HG03025 (cell line): ENCODE measurements at regions not wholly inside any gene's neighbourhood (a gene's known extent, or its start where the extent isn't known, plus 50 kb on each side); places are given as distances from the start of the nearest gene placed in this dataset.

Experiments
- ATAC-seq: cut with Tn5 transposase; IDR thresholded peaks from one replicate; pipeline ENCODE4 v1.9.1; 2021; ENCODE audit warnings: mild to moderate bottlenecking, moderate library complexity; ENCODE audit not compliant: unreplicated experiment, low FRiP score

DNA sequence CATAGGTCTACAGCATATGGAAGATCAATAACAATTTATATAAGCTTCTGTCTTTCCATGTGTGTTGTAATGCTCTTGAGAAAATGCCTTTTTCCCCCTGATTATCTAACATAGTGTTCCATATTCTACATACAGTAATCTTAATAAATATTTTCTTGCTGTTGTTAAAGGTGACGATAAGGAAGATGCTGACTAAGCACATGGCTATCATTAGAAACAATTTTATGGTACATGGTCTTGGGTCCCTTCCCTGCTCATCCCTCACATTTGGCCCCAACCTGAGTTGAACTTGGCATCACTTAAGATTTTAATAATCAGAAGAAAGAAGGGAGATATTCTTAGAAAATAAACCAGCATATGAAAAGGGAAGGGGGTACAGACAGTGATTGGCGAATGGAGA is 382.1 kb upstream of the CDH20 start:
- ATAC-seq: no peak

DNA sequence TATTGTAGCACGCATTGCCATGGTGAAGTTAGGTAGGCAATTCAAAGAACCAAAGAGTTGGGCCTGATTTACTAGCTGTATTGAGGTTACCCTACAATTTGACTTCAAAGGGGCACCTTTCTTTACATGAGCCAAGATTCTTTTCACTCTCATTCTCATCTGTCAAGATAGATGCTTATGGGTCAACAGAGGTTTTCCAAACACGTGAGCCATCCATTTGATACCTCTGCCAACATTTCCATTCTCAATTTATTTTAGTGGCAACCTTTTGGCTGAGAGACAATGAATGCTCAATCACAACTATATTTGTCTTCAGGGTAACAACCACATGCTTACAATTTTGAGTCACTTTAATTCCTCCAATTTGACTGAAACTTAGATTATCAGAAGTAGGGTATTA is 370.6 kb upstream of the CDH20 start:
- no peak for ATAC-seq

DNA sequence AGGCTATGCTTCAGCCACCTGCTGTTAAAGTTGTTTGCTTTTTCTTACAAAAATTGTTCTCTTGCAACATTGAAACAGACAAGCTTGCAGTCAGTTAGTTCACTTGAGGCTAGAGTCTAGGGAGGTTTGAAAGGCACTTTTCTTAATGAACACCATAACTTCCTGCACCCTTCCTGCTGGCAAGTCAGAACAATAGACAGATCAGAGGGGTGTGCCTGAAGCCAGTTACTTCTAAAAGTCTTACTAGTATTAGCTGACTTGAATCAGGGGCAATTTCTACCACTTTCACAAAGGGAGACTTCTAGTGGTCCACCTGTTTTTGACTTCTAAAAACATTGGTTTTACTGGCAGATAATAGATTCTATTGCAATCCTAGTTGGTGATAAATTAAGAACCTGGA is 367.4 kb upstream of the CDH20 start:
- no peak for ATAC-seq

DNA sequence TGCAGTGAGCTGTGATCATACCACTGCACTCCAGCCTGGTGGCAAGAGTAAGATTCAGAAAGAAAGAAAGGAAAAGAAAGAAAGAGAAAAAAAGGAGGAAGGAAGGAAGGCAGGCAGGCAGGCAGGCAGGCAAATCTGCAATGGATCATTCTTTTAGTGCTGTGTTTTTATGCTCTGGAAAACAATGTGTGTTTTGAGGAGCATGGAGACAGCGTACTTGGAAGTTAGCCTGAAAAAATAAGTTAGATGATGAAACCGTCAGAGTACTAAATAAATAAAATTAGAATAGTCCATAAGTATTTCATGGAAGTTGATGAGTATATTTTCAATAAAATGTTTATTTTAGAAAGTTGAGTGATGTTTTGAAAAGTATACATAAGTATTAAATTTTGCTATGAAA is 366.4 kb upstream of the CDH20 start:
- no peak for ATAC-seq

DNA sequence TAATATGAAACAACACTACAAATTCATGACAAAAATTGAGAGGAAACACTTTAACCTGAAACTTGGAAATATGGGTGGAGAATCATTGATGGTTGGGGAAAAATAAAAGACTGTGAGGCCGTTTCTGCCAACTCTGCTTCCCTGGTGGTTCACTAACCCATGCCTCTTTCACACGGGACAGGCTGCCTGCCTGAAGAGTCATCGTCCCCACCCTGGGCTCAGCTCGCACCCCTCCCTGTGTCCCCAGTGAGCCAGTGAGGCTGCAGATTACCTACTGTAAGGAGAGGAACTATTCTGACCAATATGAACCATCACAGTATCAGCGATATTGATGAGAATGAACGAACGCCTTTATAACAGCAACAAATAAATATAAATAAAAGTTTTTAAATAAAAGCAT is 357.8 kb upstream of the CDH20 start:
- no peak for ATAC-seq

DNA sequence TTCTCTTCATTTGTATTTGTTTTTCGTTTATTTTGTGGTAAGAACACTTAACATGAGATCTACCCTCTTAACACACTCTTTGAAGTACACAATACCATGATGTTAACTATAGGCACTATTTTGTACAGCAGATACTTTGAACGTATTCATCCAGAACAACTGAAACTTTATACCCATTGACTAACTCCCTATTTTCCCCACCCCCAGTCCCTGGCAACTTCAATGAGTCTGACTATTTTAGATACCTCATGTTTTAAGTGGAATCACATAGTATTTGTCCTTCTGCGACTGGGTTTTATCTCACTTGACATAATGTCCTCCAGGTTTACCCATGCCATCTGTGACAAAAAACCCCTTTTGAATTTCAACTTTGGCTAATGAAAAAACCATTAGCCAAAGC is 356.3 kb upstream of the CDH20 start:
- no peak for ATAC-seq

DNA sequence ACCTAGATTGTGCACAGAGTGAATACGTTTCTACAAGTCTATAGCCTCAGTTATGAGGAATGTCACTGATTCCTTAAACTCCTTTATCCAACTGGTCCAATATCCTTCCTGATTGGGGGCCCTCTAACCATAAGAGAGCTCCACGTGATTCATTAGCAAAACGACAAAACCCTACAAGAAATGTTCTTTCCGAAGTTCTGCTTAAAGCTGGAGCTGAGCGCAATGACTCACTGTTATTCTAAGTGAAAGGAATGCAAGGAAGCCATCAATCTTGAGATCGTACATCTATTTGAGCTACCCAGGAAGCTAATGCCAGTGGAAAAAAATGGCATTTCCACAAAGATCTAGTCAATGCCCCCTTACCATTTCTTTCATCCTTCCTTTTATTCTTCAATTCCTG is 354.9 kb upstream of the CDH20 start:
- no peak for ATAC-seq

DNA sequence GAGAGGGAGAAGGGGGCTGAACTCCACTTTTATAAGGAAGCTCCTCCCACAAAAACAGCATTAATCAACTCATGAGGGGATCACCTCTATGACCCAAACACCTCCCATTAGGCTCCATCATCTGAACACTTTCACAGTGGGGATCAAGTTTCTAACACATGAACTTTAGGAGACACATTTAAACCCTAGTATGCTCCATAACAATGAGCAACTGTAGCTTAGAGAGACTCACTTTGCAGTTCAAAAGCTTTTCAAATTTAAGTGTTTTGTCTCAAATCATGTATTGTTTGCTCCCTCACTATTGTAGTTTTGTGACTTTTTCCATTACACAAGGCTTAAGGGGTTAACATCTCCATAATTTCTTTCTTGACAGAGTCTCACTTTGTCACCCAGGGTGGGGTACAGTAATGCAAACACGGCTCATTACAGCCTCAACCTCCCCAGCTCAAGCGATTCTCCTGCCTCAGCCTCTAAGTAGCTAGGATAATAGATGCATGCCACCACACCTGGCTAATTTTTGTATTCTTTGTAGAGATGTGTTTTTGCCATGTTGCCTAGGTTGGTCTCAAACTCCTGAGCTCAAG is 352.7 kb upstream of the CDH20 start:
- no peak for ATAC-seq

DNA sequence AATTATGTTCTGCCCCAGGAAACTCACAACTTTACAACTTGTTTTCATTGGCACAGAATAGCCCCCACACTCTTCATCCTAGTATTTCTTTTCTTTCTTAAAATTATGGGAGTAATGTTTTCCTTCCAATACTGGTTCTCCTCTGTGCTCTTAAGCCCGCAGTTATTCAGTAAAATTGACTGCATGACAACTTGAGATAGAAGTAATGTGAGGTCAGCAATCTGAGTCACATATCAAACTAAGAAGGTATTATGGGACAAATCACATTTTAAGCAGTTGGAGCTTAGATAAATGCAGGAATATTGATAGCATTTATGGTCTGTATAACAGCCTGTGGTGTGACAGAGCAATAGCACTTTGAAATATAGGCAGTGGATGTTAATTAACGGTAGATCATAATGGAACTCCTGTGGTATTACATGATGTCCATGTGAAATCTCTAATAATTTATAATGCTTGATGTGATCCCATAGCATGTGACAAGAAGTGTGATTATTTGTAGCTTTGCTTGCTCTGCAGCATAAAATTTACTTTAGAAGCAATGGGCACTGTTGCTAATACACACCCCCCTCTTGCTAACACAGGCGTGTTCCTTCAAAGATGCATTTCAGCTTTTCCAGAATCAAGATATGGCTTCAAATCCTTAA is 351.4 kb upstream of the CDH20 start:
- ATAC-seq: no peak

DNA sequence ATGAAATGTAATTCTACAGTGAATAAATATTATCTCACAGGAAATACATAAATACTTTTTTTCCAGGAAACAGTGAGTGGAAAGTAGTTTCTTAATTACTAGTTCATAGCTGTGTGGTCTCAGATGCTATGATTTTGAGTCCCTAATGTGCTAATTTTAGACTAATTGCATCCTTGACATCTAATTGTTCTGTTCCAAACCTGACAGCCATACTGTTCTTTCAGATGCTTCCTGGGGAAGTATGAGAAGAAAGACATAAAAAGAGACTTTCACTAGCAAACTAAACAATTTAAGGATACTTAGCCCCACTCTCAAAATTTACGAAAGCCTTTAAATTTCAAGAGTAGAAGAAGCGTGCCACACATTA is 350.9 kb upstream of the CDH20 start:
- ATAC-seq: no peak

DNA sequence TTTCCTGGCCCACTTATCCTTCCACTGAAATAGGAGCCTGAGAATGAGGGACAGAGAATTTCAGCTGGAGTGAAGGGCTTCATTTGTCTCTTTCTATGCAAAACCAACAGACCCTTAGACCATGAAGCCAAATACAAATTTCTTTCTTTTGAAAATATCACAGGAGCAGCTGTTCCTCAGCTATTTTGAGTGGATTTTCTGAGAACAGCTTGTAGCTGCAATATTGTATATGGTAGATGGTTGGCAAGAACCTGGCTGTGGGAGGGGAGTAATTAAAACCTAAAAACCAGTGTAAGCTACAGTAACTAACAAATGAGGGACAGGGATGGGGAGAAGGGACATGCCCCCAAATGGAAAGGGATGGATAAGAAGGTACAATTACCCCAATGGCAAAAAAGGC is 350.3 kb upstream of the CDH20 start:
- ATAC-seq: no peak

DNA sequence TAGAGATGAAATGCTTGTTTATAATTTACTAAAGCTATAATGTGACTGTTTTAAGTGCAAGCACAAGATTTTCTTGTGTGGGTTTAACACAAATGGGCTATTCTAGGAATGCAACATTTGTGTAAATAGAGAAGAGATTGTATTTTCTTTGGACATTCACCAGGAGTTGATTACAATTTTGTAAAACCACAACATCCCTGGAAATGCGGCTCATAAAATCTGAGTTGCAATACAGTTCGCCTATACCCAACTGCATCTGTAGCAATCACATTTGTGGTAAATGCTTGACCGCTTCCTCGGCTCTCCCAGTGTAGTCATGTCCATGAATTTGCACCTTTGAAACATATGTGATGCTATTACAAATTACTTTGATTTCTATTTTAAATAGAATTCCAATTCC is 348.7 kb upstream of the CDH20 start:
- no peak for ATAC-seq

DNA sequence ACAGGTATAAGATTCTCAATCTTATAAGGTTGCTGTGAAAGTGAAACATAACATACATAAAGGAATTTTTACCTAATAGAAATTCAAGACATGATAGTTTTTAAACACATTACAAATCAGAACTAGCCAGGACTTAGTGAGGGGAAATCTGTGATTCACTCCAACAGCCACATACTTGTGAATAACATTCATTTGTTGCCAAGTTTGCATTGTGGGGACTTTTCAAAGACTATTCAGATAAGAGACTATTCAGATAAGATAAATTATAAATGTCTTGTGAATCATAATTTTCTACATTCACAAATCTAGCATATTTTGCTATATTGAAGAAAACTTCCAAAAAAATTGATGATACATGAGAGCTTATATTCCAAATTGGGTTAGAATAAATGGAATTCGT is 345.3 kb upstream of the CDH20 start:
- ATAC-seq: no peak

DNA sequence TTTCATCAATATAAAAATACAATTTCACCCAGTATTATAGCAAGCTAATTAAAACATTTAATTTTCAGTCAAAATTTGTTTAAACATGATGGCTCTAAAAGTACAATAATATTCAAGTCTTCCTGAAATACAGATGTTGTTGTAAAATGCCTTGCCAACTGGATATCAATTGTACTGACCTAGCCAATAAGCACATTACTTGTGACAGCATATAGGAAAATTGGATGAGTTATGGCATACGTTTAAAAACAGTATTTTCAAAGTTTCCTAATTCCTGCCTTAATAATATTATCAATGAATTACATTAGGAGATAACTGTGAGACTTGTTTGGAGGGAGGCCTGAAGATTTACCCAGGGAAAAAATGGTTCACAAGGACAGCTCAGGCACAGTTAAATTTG is 336.9 kb upstream of the CDH20 start:
- ATAC-seq: no peak

DNA sequence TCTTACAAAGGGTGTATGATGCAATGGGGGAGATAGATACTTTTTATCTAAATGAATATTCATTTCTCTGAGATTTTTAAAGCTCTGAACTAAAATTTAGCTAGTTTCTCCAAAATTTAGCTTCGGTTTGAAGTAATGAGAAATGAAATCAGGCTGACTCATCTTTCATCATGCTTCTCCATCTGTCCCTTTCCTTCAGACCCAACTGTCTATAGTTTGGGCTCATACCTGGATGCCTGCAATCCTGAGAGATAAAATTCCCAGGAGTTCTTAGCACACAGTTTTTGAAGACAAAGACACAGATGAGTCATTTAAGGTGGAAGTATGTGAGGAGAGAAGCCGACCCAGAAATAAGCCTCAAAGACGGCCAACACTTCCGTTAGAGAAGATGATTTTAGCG is 336.4 kb upstream of the CDH20 start:
- ATAC-seq: no peak

DNA sequence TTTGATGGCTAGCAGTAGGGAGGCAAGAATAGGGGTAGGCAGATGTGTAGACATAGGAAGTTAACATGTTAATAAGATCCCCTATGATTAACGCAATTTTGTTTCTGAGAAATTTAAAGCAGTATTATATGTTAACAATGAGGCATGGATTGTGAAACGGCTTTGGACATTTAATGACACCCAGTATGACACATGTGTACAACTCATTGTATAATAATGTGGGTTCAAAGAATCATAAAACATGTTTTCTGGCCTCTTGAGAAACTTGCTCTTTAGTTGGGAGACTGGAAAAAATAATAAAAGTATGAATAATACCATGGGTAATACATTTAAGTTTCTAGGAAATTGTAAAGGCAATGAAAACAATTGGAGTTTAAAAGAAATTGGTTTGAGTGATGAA is 332.1 kb upstream of the CDH20 start:
- ATAC-seq: no peak

DNA sequence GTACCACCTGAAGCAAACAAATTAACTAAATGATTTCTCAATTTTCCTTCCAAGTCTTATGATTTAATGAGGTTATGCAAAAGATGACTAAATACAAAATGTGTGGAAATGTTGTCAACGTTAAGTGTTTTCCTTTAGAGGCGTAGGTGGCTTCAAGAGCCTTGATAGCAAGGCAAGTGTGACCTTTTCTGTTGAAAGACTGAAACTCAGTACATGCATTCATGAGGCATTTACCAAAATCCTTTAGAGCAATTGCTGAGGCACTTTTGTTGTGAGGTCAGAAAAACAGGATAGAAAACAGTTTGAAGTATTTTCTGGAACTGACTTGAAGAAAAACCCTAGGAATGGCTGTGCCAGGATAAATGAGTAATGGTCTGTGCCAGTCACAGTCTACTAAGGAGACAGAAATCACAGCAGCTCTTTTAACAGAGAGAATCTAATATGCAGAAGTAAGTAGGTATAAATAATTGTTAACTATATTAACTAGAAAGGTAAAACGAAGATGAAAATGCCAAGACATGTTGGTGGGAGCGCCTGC is 326.5 kb upstream of the CDH20 start:
- no peak for ATAC-seq

DNA sequence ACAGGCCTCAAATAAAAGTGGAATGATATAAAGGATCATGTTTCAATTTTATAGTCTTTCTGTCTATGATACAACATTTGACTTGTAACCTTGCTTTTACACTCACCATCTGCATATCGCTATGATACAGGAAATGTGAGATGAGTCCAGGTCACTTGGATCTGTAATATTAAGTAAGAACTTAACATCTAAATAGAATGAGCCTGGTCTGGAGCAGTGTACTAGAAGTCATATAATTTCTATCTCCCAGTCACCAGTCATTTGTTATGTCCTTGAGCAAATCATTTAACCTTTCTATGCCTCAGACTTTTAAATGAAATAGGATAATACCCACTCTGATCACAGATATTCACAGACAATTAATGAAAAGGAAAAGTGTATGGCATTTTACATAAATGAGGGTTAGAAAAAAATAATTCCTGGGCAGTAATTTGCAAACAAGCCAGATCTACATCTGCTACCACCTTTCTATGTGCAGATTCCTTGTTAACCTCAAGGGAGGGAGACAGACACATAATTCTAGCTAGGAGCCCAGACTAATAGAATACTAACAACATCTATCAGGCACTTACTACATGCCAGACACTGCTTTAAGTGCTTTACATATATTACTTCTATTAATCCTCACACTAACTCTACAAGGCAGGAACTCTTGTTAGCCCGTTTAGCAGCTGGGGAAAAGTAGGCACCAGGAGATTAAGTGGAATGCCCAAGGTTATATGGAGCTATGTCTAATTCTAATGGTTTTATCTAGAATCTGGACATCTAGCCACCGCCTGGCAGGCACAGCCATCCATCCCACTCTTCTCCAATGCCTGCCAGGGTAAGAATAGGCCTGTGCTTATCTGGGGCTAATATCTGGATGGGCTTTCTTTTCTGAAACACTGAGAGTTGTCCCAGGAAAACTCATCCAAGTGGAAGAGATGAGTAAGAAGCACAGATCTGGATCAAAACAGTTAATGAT is 313.6 kb upstream of the CDH20 start:
- no peak for ATAC-seq

DNA sequence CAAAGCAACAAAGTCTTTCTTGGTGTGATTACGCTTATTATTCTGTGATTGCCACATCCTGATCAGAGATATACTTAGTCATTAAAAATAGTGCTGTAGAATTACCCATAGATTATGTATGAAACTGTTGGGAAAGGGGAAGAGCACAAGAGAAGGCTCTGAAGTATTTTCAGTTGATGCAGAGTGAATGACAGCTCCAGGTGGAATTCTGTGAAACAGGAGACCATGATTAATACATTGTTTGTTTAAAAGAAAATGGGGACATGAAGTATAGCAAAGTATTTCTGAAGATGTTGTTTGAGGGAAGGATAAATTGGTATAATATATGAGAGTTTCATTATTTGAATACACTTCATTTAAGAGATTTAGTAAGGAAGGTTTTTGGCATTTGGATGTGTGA is 307.6 kb upstream of the CDH20 start:
- ATAC-seq: no peak

DNA sequence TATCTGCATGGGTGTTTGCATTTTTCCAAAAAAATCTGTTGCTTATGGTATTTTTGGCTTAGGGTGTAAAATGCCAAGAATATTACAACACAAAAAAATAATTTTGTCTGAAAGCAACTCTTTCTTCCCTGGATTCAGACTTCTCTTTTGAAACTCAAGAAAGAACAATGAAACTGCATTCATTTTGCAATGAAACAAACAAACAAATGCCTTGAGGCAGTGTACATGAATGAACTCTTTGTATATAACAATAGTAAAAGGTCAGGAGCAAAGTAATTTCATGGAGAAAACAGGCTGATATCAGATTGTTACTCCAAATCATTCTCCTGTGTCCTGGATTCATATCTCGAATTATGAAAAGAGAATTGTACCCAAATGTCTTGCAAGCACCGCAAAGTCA is 301.6 kb upstream of the CDH20 start:
- ATAC-seq: no peak

DNA sequence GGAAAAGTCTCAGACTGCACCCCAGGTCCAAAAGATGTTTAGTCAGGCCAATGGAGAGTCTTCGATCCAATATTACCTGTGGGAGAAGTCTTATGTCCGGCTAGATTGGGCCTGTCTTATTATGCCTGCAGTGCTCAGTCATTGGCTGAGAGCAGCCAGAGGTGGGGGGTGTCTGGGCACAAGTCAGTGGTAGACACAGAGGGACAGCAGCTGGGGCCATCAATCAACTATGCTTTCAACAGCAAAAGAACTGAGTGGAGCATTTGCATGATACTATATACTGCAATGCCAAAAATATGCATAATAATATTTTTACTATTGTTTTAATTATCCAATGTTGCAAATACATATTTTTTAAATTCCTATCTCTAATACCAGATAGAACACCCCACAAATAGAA is 298.6 kb upstream of the CDH20 start:
- no peak for ATAC-seq

DNA sequence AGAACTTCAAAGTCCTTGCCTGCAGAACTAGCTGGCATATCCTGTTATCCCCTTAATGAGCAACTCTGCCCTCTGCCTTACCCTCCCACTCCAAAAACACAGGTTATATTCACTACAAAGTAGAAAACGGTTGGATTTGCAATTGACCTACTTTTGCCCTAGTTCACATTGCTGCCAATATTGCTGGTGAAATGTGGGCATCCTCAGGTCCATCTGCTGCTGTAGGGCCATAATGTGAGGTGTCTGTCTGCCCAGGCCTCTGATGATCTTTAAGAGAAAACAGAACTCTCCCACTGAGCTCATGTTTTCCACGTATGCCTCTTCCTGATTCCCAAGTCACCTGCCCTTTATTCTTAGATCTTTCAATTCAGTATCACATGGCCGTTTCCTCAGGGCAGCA is 294.0 kb upstream of the CDH20 start:
- no peak for ATAC-seq
